A673 (cell line): ENCODE measurements at regions not wholly inside any gene's neighbourhood (a gene's known extent, or its start where the extent isn't known, plus 50 kb on each side); places are given as distances from the start of the nearest gene placed in this dataset.

Experiments used
- EZH2 ChIP-seq: fragments of 200-600 bp; sonication (generic); IDR thresholded peaks from 2 replicates; pipeline ENCODE4 v1.6.1; 2017; ENCODE audit warnings: borderline replicate concordance, low read depth, mild to moderate bottlenecking, mixed read lengths, antibody characterized with exemption, low read length; ENCODE audit not compliant: poor library complexity, severe bottlenecking
- TF ChIP-seq, protein P1 (sequence below): fragments of 300-800, 200-600 bp; sonication (generic); conservative IDR thresholded peaks from 2 replicates; pipeline ENCODE4 v1.5.1; 2017; ENCODE audit warnings: low read depth, mild to moderate bottlenecking, antibody characterized with exemption, low read length, moderate library complexity, mixed read lengths

DNA sequence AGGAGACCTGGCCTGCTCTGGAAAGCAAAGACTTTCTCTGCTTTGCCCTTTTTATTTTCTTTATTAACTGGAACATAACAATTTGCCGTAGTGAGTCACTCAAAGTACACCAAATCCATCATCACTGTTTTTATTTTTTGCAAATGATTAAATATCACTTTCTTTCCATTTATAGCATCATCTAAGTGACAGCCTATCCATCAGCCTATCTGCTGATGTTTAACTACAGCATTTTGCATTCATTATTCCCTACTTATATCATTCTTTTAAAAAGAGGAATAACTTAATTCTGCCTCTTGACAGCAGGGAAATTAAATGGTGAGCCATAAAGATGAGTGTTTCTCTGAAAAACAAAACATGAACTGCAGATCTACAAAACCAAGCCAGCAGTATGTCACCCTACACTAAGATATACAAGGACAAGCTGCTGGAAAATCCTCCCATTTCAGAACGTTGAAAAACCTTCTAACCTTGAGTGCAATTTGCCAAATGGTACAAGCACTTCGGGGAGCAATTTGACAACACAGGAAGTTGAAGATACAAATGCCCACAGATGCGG is 821.3 kb upstream of the TMEM132C start:
- TF ChIP-seq, protein P1, sequence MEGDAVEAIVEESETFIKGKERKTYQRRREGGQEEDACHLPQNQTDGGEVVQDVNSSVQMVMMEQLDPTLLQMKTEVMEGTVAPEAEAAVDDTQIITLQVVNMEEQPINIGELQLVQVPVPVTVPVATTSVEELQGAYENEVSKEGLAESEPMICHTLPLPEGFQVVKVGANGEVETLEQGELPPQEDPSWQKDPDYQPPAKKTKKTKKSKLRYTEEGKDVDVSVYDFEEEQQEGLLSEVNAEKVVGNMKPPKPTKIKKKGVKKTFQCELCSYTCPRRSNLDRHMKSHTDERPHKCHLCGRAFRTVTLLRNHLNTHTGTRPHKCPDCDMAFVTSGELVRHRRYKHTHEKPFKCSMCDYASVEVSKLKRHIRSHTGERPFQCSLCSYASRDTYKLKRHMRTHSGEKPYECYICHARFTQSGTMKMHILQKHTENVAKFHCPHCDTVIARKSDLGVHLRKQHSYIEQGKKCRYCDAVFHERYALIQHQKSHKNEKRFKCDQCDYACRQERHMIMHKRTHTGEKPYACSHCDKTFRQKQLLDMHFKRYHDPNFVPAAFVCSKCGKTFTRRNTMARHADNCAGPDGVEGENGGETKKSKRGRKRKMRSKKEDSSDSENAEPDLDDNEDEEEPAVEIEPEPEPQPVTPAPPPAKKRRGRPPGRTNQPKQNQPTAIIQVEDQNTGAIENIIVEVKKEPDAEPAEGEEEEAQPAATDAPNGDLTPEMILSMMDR, result no peak
- no peak for TF ChIP-seq EZH2
